H1 (cell line): ENCODE measurements at regions not wholly inside any gene's neighbourhood (a gene's known extent, or its start where the extent isn't known, plus 50 kb on each side); places are given as distances from the start of the nearest gene placed in this dataset.
"Not testable (repeated sequence)": the region's sequence is repeated elsewhere in the genome, so short reads cannot be mapped to it uniquely, and the experiment has no call there.

Experiments used
- CTCF ChIA-PET: fragments of 300-600 bp; sonication (Branson Sonifier 250); formaldehyde crosslinking; loops from one replicate; lab custom pipeline; 2021; ENCODE audit not compliant: partially characterized antibody; lab: Charles Lee
- POLR2A ChIA-PET: fragments of 300-600 bp; sonication (Branson Sonifier 250); formaldehyde crosslinking; loops from one replicate; lab custom pipeline; 2021; ENCODE audit warnings: inconsistent platforms; ENCODE audit not compliant: partially characterized antibody; lab: Charles Lee
- DNase-seq, 2 experiments: peaks; one replicate each; pipeline versions ENCODE4 v3.0.0 to v3.0.0-alpha.2; 2010 to 2022; ENCODE audit warnings: low spot score in 2 of 2, low read depth in 1 of 2, mixed read lengths in 1 of 2
- FAIRE-seq: peaks from 2 replicates; lab custom pipeline; 2011; peaks lifted over from hg19 to GRCh38; lab: Jason Lieb, UNC
- H2AFZ ChIP-seq: 2 replicates; pipeline ENCODE4 v1.8.1; 2012; ENCODE audit warnings: low read length, inconsistent platforms
- H2AK5ac ChIP-seq: 2 replicates; pipeline ENCODE4 v1.6.1; 2013; ENCODE audit warnings: low read depth, low read length
- H2BK120ac ChIP-seq: replicated peaks from 2 replicates; pipeline ENCODE3; 2013; ENCODE audit warnings: low read depth, low read length, inconsistent platforms
- H2BK12ac ChIP-seq: 2 replicates; pipeline ENCODE4 v1.6.1; 2013; ENCODE audit warnings: low read depth, low read length
- H2BK15ac ChIP-seq: 2 replicates; pipeline ENCODE4 v1.6.1; 2013; ENCODE audit warnings: low read length
- H2BK20ac ChIP-seq: 2 replicates; pipeline ENCODE4 v1.6.1; 2013; ENCODE audit warnings: low read length
- H2BK5ac ChIP-seq: 2 replicates; pipeline ENCODE4 v1.6.1; 2013; ENCODE audit warnings: low read depth, low read length
- H3K14ac ChIP-seq: 2 replicates; pipeline ENCODE4 v1.6.1; 2013; ENCODE audit warnings: inconsistent platforms; ENCODE audit not compliant: insufficient read length
- H3K18ac ChIP-seq: 2 replicates; pipeline ENCODE4 v1.6.1; 2013; ENCODE audit warnings: low read length; ENCODE audit errors: extremely low read depth
- H3K23ac ChIP-seq: 2 replicates; pipeline ENCODE4 v1.6.1; 2013; ENCODE audit warnings: inconsistent platforms; ENCODE audit not compliant: insufficient read length
- H3K23me2 ChIP-seq: 2 replicates; pipeline ENCODE4 v1.6.1; 2013; ENCODE audit warnings: low read depth, low read length
- H3K27ac ChIP-seq: 2 replicates; pipeline ENCODE4 v1.6.1; 2011; ENCODE audit warnings: low read depth, low read length, inconsistent platforms
- H3K27me3 ChIP-seq, 4 experiments: replicated peaks in 1 of 4; 1 replicate in 1 of 4; 2 replicates in 3 of 4; pipeline versions ENCODE4 v1.6.1 to v1.8.1; 2011 to 2013; ENCODE audit warnings: low read length in 3 of 4, mild to moderate bottlenecking in 3 of 4, inconsistent platforms in 2 of 4, mixed read lengths in 2 of 4, moderate library complexity in 1 of 4; ENCODE audit not compliant: control insufficient read depth in 3 of 4, insufficient read depth in 3 of 4; ENCODE audit errors: extremely low read depth in 1 of 4
- H3K36me3 ChIP-seq, 4 experiments: 2 replicates each; pipeline versions ENCODE4 v1.6.1 to v1.8.1; 2011 to 2013; ENCODE audit warnings: mild to moderate bottlenecking in 4 of 4, low read length in 3 of 4, moderate library complexity in 2 of 4, control low read depth in 1 of 4, inconsistent platforms in 1 of 4; ENCODE audit not compliant: insufficient read depth in 4 of 4, control insufficient read depth in 2 of 4
- H3K4ac ChIP-seq: replicated peaks from 2 replicates; pipeline ENCODE3; 2013; ENCODE audit warnings: low read length, low read depth, mixed read lengths, inconsistent platforms; ENCODE audit not compliant: insufficient read length
- H3K4me1 ChIP-seq, 4 experiments: replicated peaks in 1 of 4; 1 replicate in 1 of 4; 2 replicates in 3 of 4; pipeline versions ENCODE4 v1.6.1 to v1.8.1; 2011 to 2013; ENCODE audit warnings: low read length in 3 of 4, inconsistent platforms in 2 of 4, mixed read lengths in 1 of 4; ENCODE audit not compliant: insufficient read depth in 4 of 4, control insufficient read depth in 3 of 4
- H3K4me2 ChIP-seq, 2 experiments: 2 replicates each; pipeline versions ENCODE4 v1.6.1 to v1.8.1; 2011 to 2013; ENCODE audit warnings: low read depth in 2 of 2, low read length in 2 of 2, control low read depth in 1 of 2, inconsistent platforms in 1 of 2, mild to moderate bottlenecking in 1 of 2; ENCODE audit not compliant: insufficient read depth in 1 of 2
- H3K4me3 ChIP-seq, 4 experiments: fragments of 200-600, 300-600 bp in 1 of 4; sonication (generic), shearing (Covaris generic), sonication (Bioruptor Twin) in 1 of 4; 2 replicates each; pipeline versions ENCODE4 v1.5.1 to v1.8.1; 2011 to 2016; ENCODE audit warnings: low read length in 4 of 4, low read depth in 3 of 4, control low read depth in 2 of 4, inconsistent platforms in 2 of 4, mild to moderate bottlenecking in 2 of 4, mixed read lengths in 1 of 4, moderate library complexity in 1 of 4; ENCODE audit not compliant: insufficient read depth in 2 of 4; ENCODE audit errors: extremely low read depth in 1 of 4
- H3K56ac ChIP-seq: replicated peaks from 2 replicates; pipeline ENCODE3; 2013; ENCODE audit warnings: low read depth, mild to moderate bottlenecking, mixed read lengths, low read length, inconsistent platforms; ENCODE audit not compliant: insufficient read length
- H3K79me1 ChIP-seq: 2 replicates; pipeline ENCODE4 v1.6.1; 2013; ENCODE audit warnings: low read depth, low read length, control low read depth
- H3K79me2 ChIP-seq, 2 experiments: 2 replicates each; pipeline versions ENCODE4 v1.6.1 to v1.8.1; 2012 to 2013; ENCODE audit warnings: low read length in 2 of 2, mild to moderate bottlenecking in 2 of 2, inconsistent platforms in 1 of 2; ENCODE audit not compliant: insufficient read depth in 2 of 2, control insufficient read depth in 1 of 2
- H3K9ac ChIP-seq, 4 experiments: replicated peaks in 1 of 4; 1 replicate in 1 of 4; 2 replicates in 3 of 4; pipeline versions ENCODE4 v1.6.1 to v1.8.1; 2011 to 2013; ENCODE audit warnings: low read depth in 3 of 4, low read length in 3 of 4, control low read depth in 2 of 4, mild to moderate bottlenecking in 2 of 4, moderate library complexity in 2 of 4, inconsistent platforms in 1 of 4; ENCODE audit errors: extremely low read depth in 1 of 4
- H3K9me3 ChIP-seq, 2 experiments: 2 replicates each; pipeline versions ENCODE4 v1.6.1 to v1.8.1; 2012 to 2013; ENCODE audit warnings: mild to moderate bottlenecking in 2 of 2, moderate library complexity in 2 of 2, control low read depth in 1 of 2, inconsistent platforms in 1 of 2, low read depth in 1 of 2, low read length in 1 of 2, mixed read lengths in 1 of 2; ENCODE audit not compliant: insufficient read depth in 2 of 2
- H4K20me1 ChIP-seq, 2 experiments: replicated peaks in 1 of 2; 2 replicates each; pipeline versions ENCODE3 to v1.8.1; 2011 to 2013; ENCODE audit warnings: inconsistent platforms in 2 of 2, low read length in 2 of 2, mild to moderate bottlenecking in 1 of 2; ENCODE audit not compliant: insufficient read depth in 2 of 2, control insufficient read depth in 1 of 2
- H4K5ac ChIP-seq: 2 replicates; pipeline ENCODE4 v1.6.1; 2013; ENCODE audit warnings: low read length, low read depth, mixed read lengths, inconsistent platforms; ENCODE audit not compliant: insufficient read length
- H4K8ac ChIP-seq: 2 replicates; pipeline ENCODE4 v1.8.0; 2013; ENCODE audit warnings: mild to moderate bottlenecking, moderate library complexity, low read length, inconsistent platforms; ENCODE audit not compliant: insufficient read depth; ENCODE audit errors: extremely low read depth
- H4K91ac ChIP-seq: replicated peaks from 2 replicates; pipeline ENCODE3; 2013; ENCODE audit warnings: low read length, mixed read lengths, inconsistent platforms; ENCODE audit not compliant: insufficient read length
- WGBS, 2 experiments: shearing (Covaris generic) in 1 of 2; methylation state at CpG; one replicate each; pipeline versions ENCODE4 v1.1.6 to v1.1.7; 2013 to 2015; ENCODE audit warnings: low lambda C conversion rate in 2 of 2, mixed read lengths in 2 of 2, inconsistent platforms in 1 of 2, low coverage in 1 of 2, missing lambda C conversion rate in 1 of 2; ENCODE audit not compliant: insufficient replicate concordance in 2 of 2, insufficient coverage in 1 of 2, insufficient read length in 1 of 2; ENCODE audit errors: extremely low coverage in 1 of 2, missing lambda C conversion rate in 1 of 2; 5-methylcytosine and 5-hydroxymethylcytosine counted together

- H3K56ac ChIP-seq, H2AK5ac ChIP-seq, H3K79me1 ChIP-seq, H2AFZ ChIP-seq, H2BK20ac ChIP-seq, H4K20me1 ChIP-seq, H3K36me3 ChIP-seq, H3K23me2 ChIP-seq, H3K4me2 ChIP-seq, H4K8ac ChIP-seq, H2BK15ac ChIP-seq, CTCF ChIA-PET, H2BK12ac ChIP-seq, H4K5ac ChIP-seq, H4K91ac ChIP-seq, DNase-seq, H3K9me3 ChIP-seq, H2BK120ac ChIP-seq, H3K18ac ChIP-seq, H3K9ac ChIP-seq, H3K27ac ChIP-seq, H3K27me3 ChIP-seq, H2BK5ac ChIP-seq, H3K4me3 ChIP-seq, FAIRE-seq, H3K79me2 ChIP-seq, H3K14ac ChIP-seq, H3K4ac ChIP-seq, H3K4me1 ChIP-seq, H3K23ac ChIP-seq, POLR2A ChIA-PET: not testable (repeated sequence)
- 64% methylated on average over 3 of the region's 6 CpGs; no CpG with 5 or more reads in 1 of the 2 experiments for WGBS, 2 experiments
Measured at GRCh38 chr1:146438543-146438942, 209.7 kb upstream of the NOTCH2NLA start.

- H3K27ac ChIP-seq, H4K20me1 ChIP-seq, H3K4ac ChIP-seq, H2BK15ac ChIP-seq, H2BK12ac ChIP-seq, H3K23me2 ChIP-seq, H3K23ac ChIP-seq, H3K4me1 ChIP-seq, H3K9ac ChIP-seq, H3K4me2 ChIP-seq, H4K91ac ChIP-seq, DNase-seq, H3K14ac ChIP-seq, H2BK20ac ChIP-seq, CTCF ChIA-PET, POLR2A ChIA-PET, H4K8ac ChIP-seq, H2BK5ac ChIP-seq, H3K18ac ChIP-seq, H2BK120ac ChIP-seq, H3K4me3 ChIP-seq, H4K5ac ChIP-seq, H3K36me3 ChIP-seq, H3K79me2 ChIP-seq, FAIRE-seq, H3K79me1 ChIP-seq, H3K56ac ChIP-seq, H2AK5ac ChIP-seq, H3K27me3 ChIP-seq, H3K9me3 ChIP-seq, H2AFZ ChIP-seq: not testable (repeated sequence)
- 93% methylated on average over 1 of the region's 1 CpG; no CpG with 5 or more reads in 1 of the 2 experiments for WGBS, 2 experiments
Measured at GRCh38 chr1:146416642-146417041, 187.8 kb upstream of the NOTCH2NLA start.
